NCI-H1417 (cell line): ENCODE measurements at regions not wholly inside any gene's neighbourhood (a gene's known extent, or its start where the extent isn't known, plus 50 kb on each side); places are given as distances from the start of the nearest gene placed in this dataset.

ENCODE experiments used
- DNase-seq, 3 experiments: peaks; one replicate each; lab custom pipeline; 2025; lab: John Stamatoyannopoulos, UW

- no peak for DNase-seq
Measured at GRCh38 chr10:21207852-21208646, 310.9 kb upstream of the NEBL start.

DNA sequence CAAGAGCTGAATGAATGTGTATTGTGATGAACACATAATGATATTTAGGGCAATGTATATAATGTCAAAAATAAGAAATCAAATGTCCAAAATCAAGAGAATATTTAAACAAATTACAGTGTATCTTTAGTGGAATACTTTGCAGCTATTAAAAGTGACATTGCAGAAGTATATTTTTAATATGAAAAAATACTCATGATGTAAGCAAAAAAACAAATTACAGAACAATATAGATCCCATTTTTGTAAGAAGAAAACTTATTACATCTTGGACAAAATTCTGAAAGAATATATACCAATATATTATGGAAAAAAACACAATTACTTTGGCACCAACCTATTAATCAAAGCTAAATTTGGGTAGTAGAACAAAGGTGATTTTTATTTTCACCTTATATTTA, 308.2 kb upstream of the NEBL start:
- DNase-seq = no peak

DNA sequence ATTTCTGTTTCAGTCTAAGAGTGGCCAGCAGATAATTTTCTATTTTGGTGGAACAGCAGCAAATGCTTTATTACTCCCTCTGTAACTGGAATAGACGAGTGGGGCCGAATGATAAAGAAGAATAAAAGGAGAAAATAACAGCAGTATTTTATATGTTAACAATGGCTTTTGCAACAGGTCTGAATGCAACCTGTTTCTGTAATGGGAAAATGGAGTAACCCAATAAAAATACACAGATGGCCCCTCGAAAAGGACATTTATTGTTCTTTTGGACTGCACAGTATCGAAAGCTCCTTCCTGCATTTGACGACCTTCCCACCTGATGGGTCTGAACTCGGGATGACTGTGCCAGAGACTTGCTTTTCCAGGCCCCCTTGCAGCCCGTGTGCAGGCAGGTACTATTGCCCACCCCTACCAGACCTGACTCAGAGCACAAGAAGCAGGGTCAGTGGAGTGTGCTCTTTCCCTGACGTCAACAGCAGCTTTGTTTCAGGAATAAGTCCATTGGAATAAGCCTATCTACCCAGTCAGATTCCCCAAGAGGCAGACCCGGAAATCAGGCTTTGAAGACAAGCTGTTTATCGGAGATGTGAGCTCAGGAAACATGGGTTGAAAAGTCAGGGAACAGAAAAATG, 306.5 kb upstream of the NEBL start:
- DNase-seq = no peak

- no peak for DNase-seq
Measured at GRCh38 chr10:21202776-21203462, 305.8 kb upstream of the NEBL start.

- DNase-seq = no peak
Measured at GRCh38 chr10:21199501-21199900, 302.4 kb upstream of the NEBL start.

DNA sequence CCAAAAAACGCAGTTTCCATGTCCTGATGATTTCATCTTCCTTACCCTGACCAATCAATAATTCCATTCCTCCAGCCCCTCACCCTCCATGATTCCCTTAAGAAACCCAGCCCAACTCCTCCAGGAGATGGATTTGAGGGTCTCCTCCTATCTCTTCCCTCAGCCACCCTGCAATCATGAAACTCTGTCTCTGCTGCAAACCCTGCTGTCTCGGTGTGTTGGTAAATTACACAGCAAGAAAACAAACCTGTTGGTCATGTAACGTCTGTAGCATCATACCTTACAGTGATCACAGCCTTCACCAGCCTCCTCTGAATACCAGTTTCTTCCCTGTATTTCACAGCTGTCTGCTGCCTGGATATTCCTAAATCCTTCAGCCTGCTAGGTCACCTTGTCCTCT, 300.7 kb upstream of the NEBL start:
- no peak for DNase-seq

DNA sequence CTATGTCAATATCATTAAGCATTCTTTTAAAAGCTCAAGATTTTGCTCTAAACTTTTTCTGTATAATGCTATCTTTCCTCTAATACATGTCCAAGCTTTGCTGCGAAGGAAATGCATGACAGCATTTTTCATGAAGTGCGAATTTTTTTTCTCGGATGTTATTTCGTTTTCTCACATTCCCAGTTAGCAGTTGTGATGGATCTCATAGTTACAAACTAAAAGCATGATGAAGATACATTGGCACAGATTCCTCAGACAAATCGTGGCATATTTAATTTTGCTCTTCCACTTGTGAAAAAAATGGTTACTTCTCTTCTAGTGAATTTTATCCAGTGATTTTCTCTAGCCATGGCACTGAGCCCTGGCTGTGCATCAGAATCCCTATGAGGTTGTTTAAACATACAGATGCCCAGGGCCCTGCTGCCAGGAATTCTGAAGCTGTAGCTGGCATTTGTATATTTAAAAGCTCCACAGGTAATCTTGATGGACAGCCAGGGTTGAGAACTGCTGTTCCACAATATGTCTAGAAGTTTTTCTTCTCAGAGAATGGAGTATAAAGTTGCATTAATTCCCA, 299.8 kb upstream of the NEBL start:
- DNase-seq = no peak

GRCh38 chr10:21195252-21195651, 298.1 kb upstream of the NEBL start:
- DNase-seq = peak in 2 of 3 experiments; percentile 2 to 42

DNA sequence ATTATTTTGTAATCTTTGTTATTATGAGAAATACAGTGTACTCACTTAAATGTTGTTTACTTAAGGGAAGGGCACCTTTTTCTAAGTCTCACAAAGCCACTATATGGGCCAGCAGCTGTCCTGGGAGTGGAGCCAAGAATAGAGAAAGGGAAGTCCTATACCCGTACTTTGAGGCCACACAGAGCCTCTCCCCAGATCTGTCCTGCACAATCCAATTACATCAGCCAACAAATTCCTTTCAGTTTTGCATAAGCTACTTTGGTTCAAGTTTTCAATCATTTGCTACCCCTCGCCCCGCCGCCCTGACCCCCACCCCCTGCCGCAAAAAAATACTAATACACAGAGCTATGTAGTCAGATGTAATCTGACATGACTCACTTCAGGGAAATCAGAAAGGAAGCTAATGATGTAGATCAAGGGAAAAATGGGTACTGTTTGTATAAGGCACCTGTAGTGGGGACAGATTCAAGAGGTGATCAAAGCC, 297.4 kb upstream of the NEBL start:
- DNase-seq = peak in 1 of 3 experiments; percentile 3

DNA sequence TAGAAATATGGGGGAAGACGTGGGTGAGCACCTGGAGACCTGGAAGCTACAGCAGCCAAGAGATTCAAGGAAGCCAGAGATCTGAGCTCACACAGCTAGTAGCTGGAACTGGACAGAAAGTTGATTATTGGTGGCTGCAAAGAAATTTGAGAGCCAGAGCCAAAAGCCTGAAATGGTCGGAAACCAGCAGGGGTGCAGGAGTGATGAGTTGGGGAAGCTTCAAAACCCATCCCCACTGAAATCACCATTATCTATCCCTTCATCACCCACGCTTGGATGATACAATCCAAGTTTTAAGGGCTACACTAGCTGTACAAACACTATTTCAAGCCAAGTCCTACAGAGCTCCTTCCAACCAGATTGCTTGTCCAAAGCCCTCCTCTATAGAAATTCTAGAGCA, 296.1 kb upstream of the NEBL start:
- DNase-seq = no peak

- DNase-seq = no peak
Measured at GRCh38 chr10:21191512-21191911, 294.4 kb upstream of the NEBL start.

GRCh38 chr10:21184984-21185383, 287.9 kb upstream of the NEBL start:
- no peak for DNase-seq

DNA sequence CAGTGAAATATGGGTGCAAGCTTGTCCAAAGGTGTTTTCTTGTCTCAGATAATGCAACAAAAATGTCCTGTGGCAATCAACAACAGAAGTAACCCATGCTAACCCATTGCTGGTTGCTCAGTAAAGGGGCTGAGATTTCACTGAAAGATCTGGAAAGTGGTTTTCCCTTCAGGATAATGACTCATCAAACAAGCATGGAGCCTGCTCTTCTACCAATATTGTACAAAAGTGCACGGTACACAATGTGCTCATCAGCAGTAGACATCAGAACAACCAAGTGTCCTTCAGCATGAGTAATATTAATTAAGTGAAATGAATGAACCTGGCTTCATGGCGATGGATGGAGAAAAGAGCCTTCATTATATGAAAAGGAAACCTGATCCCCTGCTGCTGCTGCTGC, 287.1 kb upstream of the NEBL start:
- DNase-seq = peak in 2 of 3 experiments; percentile 4 to 61

- no peak for DNase-seq
Measured at GRCh38 chr10:21183025-21183424, 285.9 kb upstream of the NEBL start.

GRCh38 chr10:21181451-21181850, 284.3 kb upstream of the NEBL start:
- DNase-seq = no peak

GRCh38 chr10:21180604-21181003, 283.5 kb upstream of the NEBL start:
- DNase-seq = no peak

DNA sequence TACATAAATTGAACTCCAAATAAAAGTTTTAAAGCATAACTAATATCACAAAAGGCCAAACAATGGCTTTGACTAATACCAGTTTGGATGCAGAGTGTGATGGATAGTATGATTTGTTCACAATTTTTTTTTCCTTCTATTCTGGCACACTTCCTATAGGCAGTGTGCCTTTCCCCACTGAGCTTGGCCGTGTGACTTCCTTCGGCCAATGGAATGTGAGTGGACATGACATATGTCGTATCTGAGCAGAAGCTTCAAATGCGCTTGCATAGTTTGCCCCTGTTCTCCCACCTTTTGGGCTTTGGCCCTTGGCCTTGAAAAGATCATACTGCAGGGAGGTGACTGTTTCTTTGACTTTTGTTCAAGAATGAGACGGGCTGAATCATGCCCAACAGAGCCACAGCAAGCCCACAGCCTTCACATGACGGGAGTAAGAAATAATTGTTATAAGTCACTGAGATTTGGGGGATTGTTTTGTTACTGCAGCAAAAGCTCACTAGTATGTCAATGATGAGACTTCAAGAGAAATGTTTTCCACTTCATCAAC, 279.9 kb upstream of the NEBL start:
- DNase-seq = no peak

DNA sequence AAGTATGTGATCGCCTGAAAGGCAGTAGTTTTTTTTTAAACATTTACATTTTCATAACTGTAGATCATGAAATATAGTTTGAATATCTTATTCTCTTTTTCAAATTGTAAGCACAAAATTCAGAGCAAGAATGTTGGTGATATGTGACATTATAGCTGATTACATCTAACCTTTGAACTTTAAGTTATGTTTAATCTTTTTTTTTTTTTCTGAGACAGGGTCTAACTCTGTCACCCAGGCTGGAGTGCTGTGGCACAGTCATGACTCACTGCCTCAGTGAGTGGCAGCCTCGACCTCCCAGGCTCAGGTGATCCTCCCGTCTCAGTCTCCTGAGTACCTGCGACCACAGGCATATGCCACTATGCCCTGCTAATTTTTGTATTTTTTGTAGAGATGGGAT, 278.7 kb upstream of the NEBL start:
- DNase-seq = peak in 1 of 3 experiments; percentile 15

DNA sequence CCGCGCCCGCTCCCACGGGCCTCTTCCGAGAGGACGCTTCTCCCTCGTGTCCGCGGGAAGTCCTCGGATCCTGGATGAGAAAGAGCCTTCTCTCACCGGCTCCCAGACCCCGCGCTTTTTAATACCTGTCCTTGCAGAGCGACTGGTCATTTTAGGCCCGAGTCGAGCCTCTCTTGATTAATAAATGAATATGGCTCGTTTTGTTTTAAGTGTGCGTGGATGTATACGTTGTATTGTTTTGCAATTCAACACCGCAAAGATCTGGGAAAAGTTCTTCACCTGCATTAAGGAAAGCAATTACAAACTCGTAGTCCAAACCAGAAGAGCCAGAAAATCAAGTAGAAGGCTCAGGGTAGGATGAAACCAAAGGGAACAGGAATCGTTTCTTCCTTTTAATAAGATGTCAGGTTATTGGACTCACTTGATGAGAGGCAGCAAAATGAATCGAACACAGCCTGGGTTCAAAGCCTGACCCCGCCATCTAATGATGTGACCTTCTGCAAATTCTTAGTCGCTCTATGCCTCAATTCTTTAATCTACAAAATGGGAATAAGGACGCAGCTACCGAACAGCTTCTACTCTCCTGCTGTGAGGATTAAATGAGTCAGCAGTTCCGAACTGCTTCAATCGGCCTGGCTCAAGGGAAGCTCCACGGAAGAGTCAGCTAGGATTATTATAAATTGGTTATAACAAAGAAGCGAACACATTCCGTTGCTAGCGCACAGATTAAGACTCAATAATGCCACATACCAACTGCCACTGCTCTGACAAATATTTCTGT, 277.8 kb upstream of the NEBL start:
- DNase-seq = peak in 2 of 3 experiments; percentile 38 to 64

GRCh38 chr10:21173802-21174714, 276.9 kb upstream of the NEBL start:
- DNase-seq = peak; percentile 24 to 84 (median 83)
